Endothelial cell of umbilical vein (primary cell): ENCODE measurements at regions not wholly inside any gene's neighbourhood (a gene's known extent, or its start where the extent isn't known, plus 50 kb on each side); places are given as distances from the start of the nearest gene placed in this dataset.
A peak's percentile ranks its signal among the peaks of the same experiment; 100 is the strongest.

Experiments
- BruUV-seq: library from RNA; stranded (reverse); fragments of 400-500 nt; replicated peaks from 2 replicates; lab custom pipeline; 2021; lab: Mats Ljungman, UMichigan
- CTCF ChIA-PET: fragments of 300-600, 350-600 bp; sonication (Branson Sonifier 250); formaldehyde crosslinking; loops from one replicate; lab custom pipeline; 2021; ENCODE audit warnings: antibody characterized with exemption, inconsistent platforms; lab: Charles Lee
- POLR2A ChIA-PET: fragments of 300-600, 350-600 bp; sonication (Branson Sonifier 250); formaldehyde crosslinking; loops from one replicate; lab custom pipeline; 2021; ENCODE audit warnings: antibody characterized with exemption, inconsistent platforms; lab: Charles Lee
- DNase-seq: peaks from one replicate; pipeline ENCODE4 v3.0.0-alpha.2; 2011; ENCODE audit warnings: low read depth, low spot score
- FAIRE-seq: peaks from 2 replicates; lab custom pipeline; 2011; peaks lifted over from hg19 to GRCh38; lab: Jason Lieb, UNC
- H2AFZ ChIP-seq: 2 replicates; pipeline ENCODE4 v1.6.0; 2012; ENCODE audit warnings: low read depth, low read length, control low read depth, inconsistent platforms
- H3K27ac ChIP-seq: 2 replicates; pipeline ENCODE4 v1.5.1; 2011; ENCODE audit warnings: low read depth, mild to moderate bottlenecking, control low read depth, low read length, moderate library complexity; ENCODE audit not compliant: insufficient read depth
- H3K27me3 ChIP-seq, 2 experiments: 2 replicates each; pipeline versions ENCODE4 v1.6.0 to v1.6.1; 2011; ENCODE audit warnings: low read length in 2 of 2, mixed read lengths in 1 of 2; ENCODE audit not compliant: control insufficient read depth in 2 of 2, insufficient read depth in 2 of 2
- H3K36me3 ChIP-seq, 2 experiments: 2 replicates in 1 of 2; 3 replicates in 1 of 2; pipeline ENCODE4 v1.5.1; 2011; ENCODE audit warnings: low read length in 2 of 2, mild to moderate bottlenecking in 1 of 2, moderate library complexity in 1 of 2; ENCODE audit not compliant: control insufficient read depth in 2 of 2, insufficient read depth in 2 of 2; ENCODE audit errors: extremely low read depth in 1 of 2
- H3K4me1 ChIP-seq: 3 replicates; pipeline ENCODE4 v1.5.1; 2011; ENCODE audit warnings: mild to moderate bottlenecking, low read length; ENCODE audit not compliant: control insufficient read depth, insufficient read depth; ENCODE audit errors: extremely low read depth
- H3K4me2 ChIP-seq: 2 replicates; pipeline ENCODE4 v1.6.1; 2011; ENCODE audit warnings: low read length, control low read depth, mixed read lengths; ENCODE audit not compliant: insufficient read depth
- H3K4me3 ChIP-seq, 3 experiments: fragments of 200-600 bp in 1 of 3; sonication (generic), shearing (Covaris generic) in 1 of 3; replicated peaks in 1 of 3; 2 replicates each; pipeline ENCODE4 v1.5.1; 2011 to 2016; ENCODE audit warnings: control low read depth in 3 of 3, low read length in 3 of 3, mild to moderate bottlenecking in 2 of 3, inconsistent platforms in 1 of 3, low read depth in 1 of 3, moderate library complexity in 1 of 3; ENCODE audit not compliant: insufficient read depth in 1 of 3
- H3K79me2 ChIP-seq: 2 replicates; pipeline ENCODE4 v1.6.0; 2012; ENCODE audit warnings: low read length, inconsistent platforms; ENCODE audit not compliant: control insufficient read depth, insufficient read depth
- H3K9ac ChIP-seq: replicated peaks from 2 replicates; pipeline ENCODE3; 2011; ENCODE audit warnings: low read length, control low read depth; ENCODE audit not compliant: insufficient read depth; ENCODE audit errors: extremely low read depth
- H3K9me1 ChIP-seq: replicated peaks from 3 replicates; pipeline ENCODE4 v1.6.0; 2011; ENCODE audit warnings: mild to moderate bottlenecking, low read length; ENCODE audit not compliant: control insufficient read depth, insufficient read depth; ENCODE audit errors: extremely low read depth
- H3K9me3 ChIP-seq: replicated peaks from 2 replicates; pipeline ENCODE4 v1.5.1; 2012; ENCODE audit warnings: low read length, inconsistent platforms; ENCODE audit not compliant: control insufficient read depth, insufficient read depth
- H4K20me1 ChIP-seq: replicated peaks from 2 replicates; pipeline ENCODE3; 2011; ENCODE audit warnings: mild to moderate bottlenecking, low read length; ENCODE audit not compliant: control insufficient read depth, insufficient read depth; ENCODE audit errors: extremely low read depth
- CTCF ChIP-seq, 2 donors: IDR thresholded peaks; 1 replicate in 1 of 2; 2 replicates in 1 of 2; pipeline ENCODE4 v1.5.1; 2011; ENCODE audit warnings: low read length in 2 of 2, mild to moderate bottlenecking in 2 of 2, moderate library complexity in 2 of 2, control low read depth in 1 of 2, inconsistent platforms in 1 of 2, low read depth in 1 of 2; ENCODE audit not compliant: insufficient read depth in 1 of 2; ENCODE audit errors: extremely low read depth in 1 of 2
- EZH2 ChIP-seq: IDR thresholded peaks from 2 replicates; pipeline ENCODE4 v1.6.1; 2012; ENCODE audit warnings: borderline replicate concordance, low read depth, mild to moderate bottlenecking, moderate library complexity, low read length, inconsistent platforms; ENCODE audit not compliant: severe bottlenecking
- FOS ChIP-seq: IDR thresholded peaks from 2 replicates; pipeline ENCODE4 v1.6.1; 2011; ENCODE audit warnings: mild to moderate bottlenecking, low read length, moderate library complexity, borderline replicate concordance; ENCODE audit not compliant: insufficient read depth
- GATA2 ChIP-seq: IDR thresholded peaks from 2 replicates; pipeline ENCODE4 v1.7.0; 2011; ENCODE audit warnings: low read depth, mild to moderate bottlenecking, moderate library complexity, mixed read lengths, low read length; ENCODE audit not compliant: insufficient read length, insufficient read depth
- JUN ChIP-seq: IDR thresholded peaks from 2 replicates; pipeline ENCODE4 v1.6.1; 2011; ENCODE audit warnings: borderline replicate concordance, low read depth; ENCODE audit not compliant: insufficient read length, insufficient read depth
- MYC ChIP-seq: IDR thresholded peaks from one replicate; pipeline ENCODE4 v1.6.1; 2011; ENCODE audit warnings: mild to moderate bottlenecking, low read depth, low read length
- POLR2A ChIP-seq: IDR thresholded peaks from 2 replicates; pipeline ENCODE4 v1.6.1; 2012; ENCODE audit warnings: low read depth, mild to moderate bottlenecking, control low read depth, low read length
- POLR2AphosphoS5 ChIP-seq: IDR thresholded peaks from 2 replicates; pipeline ENCODE4 v1.6.1; 2012; ENCODE audit warnings: low read depth, mild to moderate bottlenecking, control low read depth, low read length, moderate library complexity; ENCODE audit not compliant: insufficient read depth
- dilution Hi-C: fragments of 300-500 bp; cut with MboI; formaldehyde crosslinking; loops from one replicate; pipeline ENCODE4 v1.15.0; 2019; ENCODE audit warnings: low sequenced_read_pairs; ENCODE audit not compliant: extremely low pct_ligation_motif_present
- intact Hi-C: fragments of 100-400 bp; cut with micrococcal nuclease; formaldehyde crosslinking; loops from one replicate; pipeline ENCODE4 v1.10.0; 2022

GRCh38 chr3:181630853-181631252, 80.9 kb upstream of the SOX2 start:
- POLR2A ChIA-PET = interaction anchor here (0.7 kb wide), 1 partner anchor 59 kb away, joined by 3 read pairs; no protein-coding TSS in a partner anchor
- CTCF ChIA-PET = interaction anchor here (1.5 to 7.5 kb wide), 5 partner anchors 8 to 76 kb away, joined by 4 to 52 read pairs (median 21); no protein-coding TSS in a partner anchor

GRCh38 chr3:181629711-181630110, 82.0 kb upstream of the SOX2 start:
- peak overlapping the region; percentile 96 for H3K27ac ChIP-seq
- H2AFZ ChIP-seq = no peak overlapping the region
- ChIA-PET POLR2A (no interaction called here), CTCF (interaction anchor here (1.1 to 7.5 kb wide), 5 partner anchors 7 to 303 kb away, joined by 4 to 52 read pairs (median 21); no protein-coding TSS in a partner anchor)
- no peak overlapping the region for H3K4me3 ChIP-seq
- TF ChIP-seq POLR2A (no peak), POLR2AphosphoS5 (peak; percentile 7), MYC (no peak), GATA2 (no peak), CTCF (IDR thresholded peaks at IDR 0.05; ENCODE audit: extremely low read depth in 1 of 2, insufficient read depth in 1 of 2, low read depth in 1 of 2, low read length in 2 of 2) (no peak), EZH2 (no peak)
- H3K36me3 ChIP-seq = no peaks in the 10 kb centered on the region
- H3K9ac ChIP-seq = peak overlapping the region; percentile 58
- FAIRE-seq (no peak), DNase-seq (peak; percentile 79)
- peaks cover 53% of the 10 kb centered on the region for H3K4me1 ChIP-seq
- dilution Hi-C loops (no loop called here), intact Hi-C loops (loop anchor here (1.0 to 10.0 kb wide), 2 partner anchors 71 to 1165 kb away; partner anchors contain the start of gene ATP11B)
- no peaks in the 10 kb centered on the region for H3K27me3 ChIP-seq
- no peaks in the 10 kb centered on the region for H4K20me1 ChIP-seq
- peak overlapping the region; percentile 79 for H3K4me2 ChIP-seq
- H3K9me3 ChIP-seq = no peaks in the 10 kb centered on the region
- BruUV-seq = no TSS peak
- no peaks in the 10 kb centered on the region for H3K9me1 ChIP-seq
- no peaks in the 10 kb centered on the region for H3K79me2 ChIP-seq

More at GRCh38 chr3:181630853-181631252, 80.9 kb upstream of the SOX2 start:
- intact Hi-C loops (no loop called here), dilution Hi-C loops (no loop called here)
- no peaks in the 10 kb centered on the region for H3K9me3 ChIP-seq
- no peak overlapping the region for H3K4me3 ChIP-seq
- no peak overlapping the region for H3K9ac ChIP-seq
- no peaks in the 10 kb centered on the region for H3K9me1 ChIP-seq
- no TSS peak for BruUV-seq
- peak; percentile 58 for DNase-seq
- H3K4me2 ChIP-seq = peak overlapping the region; percentile 7
- H4K20me1 ChIP-seq = no peaks in the 10 kb centered on the region
- no peak for FAIRE-seq
- peak overlapping the region; percentile 78 for H3K27ac ChIP-seq
- peak overlapping the region; percentile 60 for H2AFZ ChIP-seq
- no peaks in the 10 kb centered on the region for H3K79me2 ChIP-seq
- H3K4me1 ChIP-seq = peaks cover 47% of the 10 kb centered on the region
- no peaks in the 10 kb centered on the region for H3K36me3 ChIP-seq
- H3K27me3 ChIP-seq = no peaks in the 10 kb centered on the region
- TF ChIP-seq JUN (no peak), POLR2AphosphoS5 (no peak), EZH2 (no peak), FOS (no peak), MYC (no peak)
